ENCODE measurements at regions not wholly inside any gene's neighbourhood (a gene's known extent, or its start where the extent isn't known, plus 50 kb on each side); places are given as distances from the start of the nearest gene placed in this dataset.

- Histone ChIP-seq H3K9me2 (replicated peaks; ENCODE audit: insufficient read depth, low read length) (no peaks in the 10 kb centered on the region; the same call in 1 of the 2 replicates), H3K9ac (ENCODE audit: low read length) (no peak overlapping the region), H3K9me3 (ENCODE audit: insufficient read depth, low read length) (no peaks in the 10 kb centered on the region), H3K36me3 (ENCODE audit: low read length) (no peaks in the 10 kb centered on the region), H3K27ac (ENCODE audit: low read depth, low read length) (no peak overlapping the region), H3K27me3 (ENCODE audit: low read length) (no peaks in the 10 kb centered on the region), H3K79me2 (ENCODE audit: insufficient read depth, low read length) (no peaks in the 10 kb centered on the region), H3K4me3 (ENCODE audit: insufficient read depth, low read length, poor library complexity, severe bottlenecking) (no peak overlapping the region), H3F3A (ENCODE audit: insufficient read depth) (no peaks in the 10 kb centered on the region), H2AFZ (ENCODE audit: low read depth, low read length, severe bottlenecking) (no peak overlapping the region), H4K20me1 (ENCODE audit: low read depth, low read length) (no peaks in the 10 kb centered on the region), H3K4me2 (ENCODE audit: low read depth, low read length, poor library complexity, severe bottlenecking) (no peak overlapping the region)
- TF ChIP-seq, protein P1, sequence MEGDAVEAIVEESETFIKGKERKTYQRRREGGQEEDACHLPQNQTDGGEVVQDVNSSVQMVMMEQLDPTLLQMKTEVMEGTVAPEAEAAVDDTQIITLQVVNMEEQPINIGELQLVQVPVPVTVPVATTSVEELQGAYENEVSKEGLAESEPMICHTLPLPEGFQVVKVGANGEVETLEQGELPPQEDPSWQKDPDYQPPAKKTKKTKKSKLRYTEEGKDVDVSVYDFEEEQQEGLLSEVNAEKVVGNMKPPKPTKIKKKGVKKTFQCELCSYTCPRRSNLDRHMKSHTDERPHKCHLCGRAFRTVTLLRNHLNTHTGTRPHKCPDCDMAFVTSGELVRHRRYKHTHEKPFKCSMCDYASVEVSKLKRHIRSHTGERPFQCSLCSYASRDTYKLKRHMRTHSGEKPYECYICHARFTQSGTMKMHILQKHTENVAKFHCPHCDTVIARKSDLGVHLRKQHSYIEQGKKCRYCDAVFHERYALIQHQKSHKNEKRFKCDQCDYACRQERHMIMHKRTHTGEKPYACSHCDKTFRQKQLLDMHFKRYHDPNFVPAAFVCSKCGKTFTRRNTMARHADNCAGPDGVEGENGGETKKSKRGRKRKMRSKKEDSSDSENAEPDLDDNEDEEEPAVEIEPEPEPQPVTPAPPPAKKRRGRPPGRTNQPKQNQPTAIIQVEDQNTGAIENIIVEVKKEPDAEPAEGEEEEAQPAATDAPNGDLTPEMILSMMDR (IDR thresholded peaks at IDR 0.05; ENCODE audit: insufficient read depth, low read length, poor library complexity, severe bottlenecking) = no peak
- no peak for TF ChIP-seq EZH2phosphoT487 (conservative IDR thresholded peaks at IDR 0.05; ENCODE audit: low read length)
Measured at GRCh38 chr12:22746720-22747119, 121.7 kb downstream of the ETNK1 start.

- TF ChIP-seq, protein P1 (IDR thresholded peaks at IDR 0.05; ENCODE audit: insufficient read depth, low read length, poor library complexity, severe bottlenecking) = no peak
- TF ChIP-seq EZH2phosphoT487 (conservative IDR thresholded peaks at IDR 0.05; ENCODE audit: low read length) = no peak
- Histone ChIP-seq H3K27ac (ENCODE audit: low read depth, low read length) (no peak overlapping the region), H4K20me1 (ENCODE audit: low read depth, low read length) (no peaks in the 10 kb centered on the region)
Measured at GRCh38 chr12:22755629-22756028, 130.7 kb downstream of the ETNK1 start.

GRCh38 chr12:22759769-22760674, 135.1 kb downstream of the ETNK1 start:
- Histone ChIP-seq H3K27me3 (ENCODE audit: low read length) (no peaks in the 10 kb centered on the region), H3K27ac (ENCODE audit: low read depth, low read length) (no peak overlapping the region), H3K79me2 (ENCODE audit: insufficient read depth, low read length) (no peaks in the 10 kb centered on the region), H3F3A (ENCODE audit: insufficient read depth) (no peaks in the 10 kb centered on the region), H3K9me2 (replicated peaks; ENCODE audit: insufficient read depth, low read length) (no peaks in the 10 kb centered on the region), H2AFZ (ENCODE audit: low read depth, low read length, severe bottlenecking) (no peak overlapping the region), H4K20me1 (ENCODE audit: low read depth, low read length) (no peaks in the 10 kb centered on the region), H3K4me3 (ENCODE audit: insufficient read depth, low read length, poor library complexity, severe bottlenecking) (no peak overlapping the region), H3K9me3 (ENCODE audit: insufficient read depth, low read length) (no peaks in the 10 kb centered on the region), H3K4me2 (ENCODE audit: low read depth, low read length, poor library complexity, severe bottlenecking) (no peak overlapping the region), H3K36me3 (ENCODE audit: low read length) (no peaks in the 10 kb centered on the region), H3K9ac (ENCODE audit: low read length) (no peak overlapping the region)
- TF ChIP-seq, protein P1 (IDR thresholded peaks at IDR 0.05; ENCODE audit: insufficient read depth, low read length, poor library complexity, severe bottlenecking) = no peak
- no peak for TF ChIP-seq EZH2phosphoT487 (conservative IDR thresholded peaks at IDR 0.05; ENCODE audit: low read length)

More at GRCh38 chr12:22755629-22756028, 130.7 kb downstream of the ETNK1 start:
- Histone ChIP-seq H3K9me2 (replicated peaks; ENCODE audit: insufficient read depth, low read length) (no peaks in the 10 kb centered on the region), H3K4me2 (ENCODE audit: low read depth, low read length, poor library complexity, severe bottlenecking) (no peak overlapping the region), H3K27me3 (ENCODE audit: low read length) (no peaks in the 10 kb centered on the region), H3K4me3 (ENCODE audit: insufficient read depth, low read length, poor library complexity, severe bottlenecking) (no peak overlapping the region), H3K9me3 (ENCODE audit: insufficient read depth, low read length) (no peaks in the 10 kb centered on the region), H2AFZ (ENCODE audit: low read depth, low read length, severe bottlenecking) (no peak overlapping the region), H3K79me2 (ENCODE audit: insufficient read depth, low read length) (no peaks in the 10 kb centered on the region), H3K9ac (ENCODE audit: low read length) (no peak overlapping the region), H3K36me3 (ENCODE audit: low read length) (no peaks in the 10 kb centered on the region), H3F3A (ENCODE audit: insufficient read depth) (no peaks in the 10 kb centered on the region)
